GM12865 (cell line): ENCODE measurements at regions not wholly inside any gene's neighbourhood (a gene's known extent, or its start where the extent isn't known, plus 50 kb on each side); places are given as distances from the start of the nearest gene placed in this dataset.

Experiments used
- DNase-seq: peaks from one replicate; pipeline ENCODE4 v3.0.0; 2010; ENCODE audit warnings: low read depth
- H3K4me3 ChIP-seq: 2 replicates; pipeline ENCODE4 v1.5.1; 2011; ENCODE audit warnings: mild to moderate bottlenecking, low read depth, low read length, control low read depth
- TF ChIP-seq, protein P1 (sequence below): IDR thresholded peaks from 2 replicates; pipeline ENCODE4 v1.5.1; 2011; ENCODE audit warnings: low read length, control low read depth, low read depth, inconsistent platforms; ENCODE audit not compliant: insufficient read depth; ENCODE audit errors: missing control alignments

DNA sequence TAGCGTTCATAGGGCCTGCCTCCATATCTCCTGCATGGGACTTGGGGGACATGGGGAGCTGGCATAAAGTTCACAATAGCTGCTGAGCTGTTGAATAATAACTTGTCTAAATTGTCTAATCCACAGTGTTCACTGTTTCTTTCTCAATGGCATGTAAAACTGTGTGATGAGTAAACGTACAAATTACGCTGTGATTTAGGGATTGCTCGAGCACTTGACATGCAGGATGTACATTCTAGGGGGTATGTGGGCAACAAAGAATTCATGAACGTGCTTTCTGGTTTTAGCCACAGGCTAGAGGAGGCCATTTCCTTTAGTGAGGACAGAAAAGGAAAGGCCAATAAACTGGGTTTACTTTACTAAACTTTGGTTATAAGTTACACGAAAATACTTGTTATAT is 534.2 kb upstream of the ZWINT start:
- no peak for DNase-seq
- H3K4me3 ChIP-seq: no peak overlapping the region
- TF ChIP-seq, protein P1, sequence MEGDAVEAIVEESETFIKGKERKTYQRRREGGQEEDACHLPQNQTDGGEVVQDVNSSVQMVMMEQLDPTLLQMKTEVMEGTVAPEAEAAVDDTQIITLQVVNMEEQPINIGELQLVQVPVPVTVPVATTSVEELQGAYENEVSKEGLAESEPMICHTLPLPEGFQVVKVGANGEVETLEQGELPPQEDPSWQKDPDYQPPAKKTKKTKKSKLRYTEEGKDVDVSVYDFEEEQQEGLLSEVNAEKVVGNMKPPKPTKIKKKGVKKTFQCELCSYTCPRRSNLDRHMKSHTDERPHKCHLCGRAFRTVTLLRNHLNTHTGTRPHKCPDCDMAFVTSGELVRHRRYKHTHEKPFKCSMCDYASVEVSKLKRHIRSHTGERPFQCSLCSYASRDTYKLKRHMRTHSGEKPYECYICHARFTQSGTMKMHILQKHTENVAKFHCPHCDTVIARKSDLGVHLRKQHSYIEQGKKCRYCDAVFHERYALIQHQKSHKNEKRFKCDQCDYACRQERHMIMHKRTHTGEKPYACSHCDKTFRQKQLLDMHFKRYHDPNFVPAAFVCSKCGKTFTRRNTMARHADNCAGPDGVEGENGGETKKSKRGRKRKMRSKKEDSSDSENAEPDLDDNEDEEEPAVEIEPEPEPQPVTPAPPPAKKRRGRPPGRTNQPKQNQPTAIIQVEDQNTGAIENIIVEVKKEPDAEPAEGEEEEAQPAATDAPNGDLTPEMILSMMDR: no peak

DNA sequence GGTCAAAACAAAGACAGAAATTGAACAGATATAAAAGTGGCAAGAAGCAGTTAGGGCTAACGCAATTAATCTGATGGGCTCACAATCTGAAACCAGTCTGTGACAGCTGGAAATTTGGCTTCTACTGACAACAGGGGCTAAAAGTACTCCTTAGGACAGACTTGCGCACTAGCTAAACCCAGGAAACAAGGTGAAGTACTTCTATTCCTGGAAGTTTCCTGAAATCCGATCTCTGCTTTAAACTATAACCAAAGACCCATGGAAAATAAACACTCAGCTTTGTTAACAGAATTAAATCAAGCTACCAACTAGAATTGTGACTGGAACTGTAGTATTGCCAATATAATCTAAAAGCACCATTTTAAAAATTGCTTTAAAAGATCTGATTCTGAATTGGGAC is 520.2 kb upstream of the ZWINT start:
- DNase-seq: no peak
- TF ChIP-seq, protein P1: no peak
- H3K4me3 ChIP-seq: no peak overlapping the region

DNA sequence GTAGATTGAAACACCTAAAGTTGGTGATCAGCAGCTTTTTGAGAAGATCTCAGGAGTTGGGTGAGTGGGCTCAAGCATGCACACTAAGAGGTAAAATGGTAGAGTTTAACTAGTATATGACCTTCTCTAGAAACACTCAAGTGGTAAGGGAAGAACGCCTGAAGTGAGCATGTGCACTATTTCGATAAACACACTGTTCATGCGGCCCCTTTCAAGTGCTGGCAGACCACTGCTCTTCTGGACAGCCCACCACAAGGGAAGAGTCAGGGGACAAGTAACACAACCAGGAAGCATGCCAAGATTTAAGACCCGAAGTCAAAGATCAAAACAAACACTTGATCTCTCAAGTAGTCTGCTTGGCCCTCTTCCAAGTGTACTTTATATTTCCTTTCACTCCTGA is 519.5 kb upstream of the ZWINT start:
- no peak for DNase-seq
- no peak overlapping the region for H3K4me3 ChIP-seq
- TF ChIP-seq, protein P1: no peak

DNA sequence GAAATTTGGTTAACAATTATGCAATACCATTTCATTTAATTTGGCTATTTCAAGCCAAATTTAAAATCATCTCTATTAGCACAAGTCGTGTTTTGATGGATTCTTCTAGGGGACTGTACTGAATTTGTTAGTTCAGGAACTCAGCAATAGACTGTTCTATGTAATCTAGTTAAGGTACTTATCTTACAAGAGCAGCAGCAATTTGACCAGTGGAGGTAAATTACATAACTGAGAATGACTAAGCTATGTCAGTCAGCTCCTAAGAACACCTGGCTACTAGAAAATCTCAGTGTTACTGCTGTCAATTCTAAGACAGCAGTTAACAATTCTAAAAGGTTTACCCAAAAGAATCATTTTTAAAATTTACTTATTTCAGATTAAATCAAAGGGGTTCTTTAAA is 513.9 kb upstream of the ZWINT start:
- H3K4me3 ChIP-seq: no peak overlapping the region
- no peak for DNase-seq
- TF ChIP-seq, protein P1: no peak

DNA sequence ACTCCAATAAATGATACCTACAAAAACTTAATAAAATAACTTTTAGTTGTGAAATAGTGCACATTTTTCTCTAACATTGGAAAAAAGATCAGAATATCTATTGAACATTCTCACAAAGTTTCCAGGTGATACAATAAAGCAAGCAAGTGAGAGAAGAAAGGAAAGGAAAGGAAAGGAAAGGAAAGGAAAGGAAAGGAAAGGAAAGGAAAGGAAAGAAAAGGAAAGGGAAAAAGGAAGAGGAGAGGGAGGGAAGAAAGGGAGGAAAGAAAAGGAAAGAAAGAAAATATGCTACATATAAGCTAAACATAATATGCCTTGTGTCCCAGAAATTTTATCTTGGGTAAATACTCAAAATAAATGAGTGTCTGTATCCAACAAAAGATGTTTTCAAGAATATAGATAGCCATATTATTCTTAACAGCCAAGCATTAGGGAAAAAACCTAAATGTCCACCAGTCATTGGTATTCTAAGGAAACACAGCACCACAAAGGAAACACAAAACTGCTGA is 510.2 kb upstream of the ZWINT start:
- TF ChIP-seq, protein P1: no peak
- no peak overlapping the region for H3K4me3 ChIP-seq

DNA sequence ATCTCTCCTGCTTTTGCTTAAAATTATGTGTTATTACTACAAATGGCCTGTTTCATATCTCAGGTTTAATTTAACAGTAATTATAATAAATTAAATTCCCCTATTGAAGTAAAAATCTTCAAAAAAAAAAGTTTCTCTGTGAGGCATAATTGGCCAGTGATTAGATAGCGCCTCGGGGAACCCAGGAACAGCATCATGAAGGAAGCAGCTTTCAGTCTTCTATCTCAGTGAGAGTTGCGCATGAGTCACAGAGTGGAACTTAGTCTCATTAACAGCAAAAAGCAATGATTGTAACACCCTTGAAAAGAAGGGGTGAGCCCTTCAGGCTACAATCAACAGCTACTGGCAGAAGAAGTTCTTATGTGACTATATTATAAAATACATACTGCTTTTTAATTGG is 506.2 kb upstream of the ZWINT start:
- no peak overlapping the region for H3K4me3 ChIP-seq
- TF ChIP-seq, protein P1: no peak
- no peak for DNase-seq

More for the DNA sequence above, 510.2 kb upstream of the ZWINT start:
- no peak for DNase-seq

DNA sequence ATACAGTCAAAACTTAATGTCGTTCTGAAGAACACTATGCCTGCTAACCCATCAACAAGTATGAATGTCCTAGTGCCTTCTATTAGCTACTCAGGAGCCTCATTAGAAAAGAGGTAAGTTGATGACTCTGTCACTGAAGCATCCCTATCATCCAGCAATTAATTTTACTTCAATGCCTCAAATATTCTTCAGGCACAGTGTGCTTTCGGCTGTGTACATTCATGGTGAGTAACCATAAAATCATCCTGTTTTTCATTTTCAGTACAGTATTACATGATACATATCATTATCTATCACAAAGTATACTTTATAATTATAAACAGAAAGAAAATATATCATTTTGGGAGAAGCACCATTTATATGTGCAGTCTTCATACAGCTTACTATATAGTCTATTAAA is 495.5 kb upstream of the ZWINT start:
- H3K4me3 ChIP-seq: no peak overlapping the region
- TF ChIP-seq, protein P1: no peak
- DNase-seq: no peak
